HepG2 (cell line): ENCODE measurements at regions not wholly inside any gene's neighbourhood (a gene's known extent, or its start where the extent isn't known, plus 50 kb on each side); places are given as distances from the start of the nearest gene placed in this dataset.

Experiments used
- ATAC-seq: fragments of 200-7000 bp; cut with Tn5 transposase; 3 replicates; pipeline ENCODE4 v1.9.1; 2020; ENCODE audit warnings: mild to moderate bottlenecking, moderate library complexity
- BruUV-seq: library from RNA; stranded (reverse); fragments of 400-500 nt; replicated peaks from 2 replicates; lab custom pipeline; 2021; lab: Mats Ljungman, UMichigan
- CTCF ChIA-PET: fragments of 300-600 bp; formaldehyde crosslinking; extraction: SDS; loops from one replicate; lab custom pipeline; 2021; ENCODE audit warnings: low total read pairs, inconsistent platforms, low intra/inter-chr PET ratio; lab: Yijun Ruan, JAX
- POLR2A ChIA-PET: fragments of 350-600 bp; sonication (Branson Sonifier 250); formaldehyde crosslinking; loops from one replicate; lab custom pipeline; 2020; ENCODE audit warnings: antibody characterized with exemption, inconsistent platforms; lab: Yijun Ruan, JAX
- DNase-seq: peaks from one replicate; pipeline ENCODE4 v3.0.0-alpha.2; 2015; ENCODE audit warnings: low spot score
- FAIRE-seq: peaks from 3 replicates; lab custom pipeline; 2011; peaks lifted over from hg19 to GRCh38; lab: Jason Lieb, UNC
- H2AFZ ChIP-seq: one replicate; pipeline ENCODE4 v1.6.1; 2011; ENCODE audit warnings: low read length, inconsistent platforms
- H3K27ac ChIP-seq: fragments of 300-600 bp; 3 replicates; pipeline ENCODE4 v1.8.0; 2011; ENCODE audit warnings: mixed run types, mild to moderate bottlenecking, mixed read lengths, low read length, inconsistent platforms; ENCODE audit not compliant: insufficient read depth; ENCODE audit errors: extremely low read length
- H3K27me3 ChIP-seq, 2 experiments: fragments of 200-600 bp in 1 of 2; 2 replicates in 1 of 2; 3 replicates in 1 of 2; pipeline versions ENCODE4 v1.6.0 to v1.8.0; 2011; ENCODE audit warnings: low read length in 2 of 2, mild to moderate bottlenecking in 2 of 2, moderate library complexity in 2 of 2, inconsistent platforms in 1 of 2; ENCODE audit not compliant: insufficient read depth in 2 of 2, control insufficient read depth in 1 of 2
- H3K36me3 ChIP-seq, 2 experiments: fragments of 200-600 bp in 1 of 2; replicated peaks in 1 of 2; 2 replicates in 1 of 2; 3 replicates in 1 of 2; pipeline versions ENCODE4 v1.5.1 to v1.8.0; 2011; ENCODE audit warnings: low read length in 2 of 2, inconsistent platforms in 1 of 2; ENCODE audit not compliant: insufficient read depth in 2 of 2, control insufficient read depth in 1 of 2
- H3K4me1 ChIP-seq: 2 replicates; pipeline ENCODE4 v1.5.1; 2012; ENCODE audit warnings: low read length, inconsistent platforms; ENCODE audit not compliant: insufficient read depth
- H3K4me2 ChIP-seq: 2 replicates; pipeline ENCODE4 v1.6.0; 2011; ENCODE audit warnings: low read depth, low read length, inconsistent platforms
- H3K4me3 ChIP-seq, 3 experiments: fragments of 200-600 bp in 1 of 3; sonication (generic), shearing (Covaris generic) in 1 of 3; replicated peaks in 1 of 3; 2 replicates each; pipeline ENCODE4 v1.5.1; 2011 to 2016; ENCODE audit warnings: low read length in 3 of 3, inconsistent platforms in 2 of 3, low read depth in 2 of 3, mild to moderate bottlenecking in 2 of 3, control low read depth in 1 of 3, mixed read lengths in 1 of 3; ENCODE audit not compliant: insufficient read depth in 1 of 3
- H3K79me2 ChIP-seq: one replicate; pipeline ENCODE4 v1.6.1; 2011; ENCODE audit warnings: low read length, inconsistent platforms; ENCODE audit not compliant: insufficient read depth
- H3K9ac ChIP-seq: 2 replicates; pipeline ENCODE4 v1.6.0; 2011; ENCODE audit warnings: mild to moderate bottlenecking, low read depth, low read length, inconsistent platforms; ENCODE audit not compliant: insufficient read depth
- H3K9me3 ChIP-seq: 2 replicates; pipeline ENCODE4 v1.5.1; 2012; ENCODE audit warnings: mild to moderate bottlenecking, low read length
- H4K20me1 ChIP-seq: 2 replicates; pipeline ENCODE4 v1.6.0; 2011; ENCODE audit warnings: inconsistent platforms, mild to moderate bottlenecking, low read length, moderate library complexity; ENCODE audit not compliant: insufficient read depth
- ELF4 ChIP-seq: sonication (generic); formaldehyde crosslinking; IDR thresholded peaks from 2 replicates; pipeline ENCODE4 v1.5.0; 2020; ENCODE audit warnings: missing genetic modification reagents, mild to moderate bottlenecking, moderate library complexity, borderline replicate concordance
- NCOR1 ChIP-seq: fragments of 200-600 bp; sonication (generic); IDR thresholded peaks from 2 replicates; pipeline ENCODE4 v1.7.0; 2017; ENCODE audit warnings: antibody characterized with exemption, low read length, borderline replicate concordance
- NFIC ChIP-seq: IDR thresholded peaks from 2 replicates; pipeline ENCODE4 v1.6.1; 2012; ENCODE audit warnings: mild to moderate bottlenecking, low read length, inconsistent platforms
- RELA ChIP-seq: sonication (generic); formaldehyde crosslinking; IDR thresholded peaks from 2 replicates; pipeline ENCODE4 v1.4.0; 2020; ENCODE audit warnings: missing genetic modification reagents
- RNF2 ChIP-seq: fragments of 450-650 bp; conservative IDR thresholded peaks from 2 replicates; pipeline ENCODE4 v1.6.1; 2016; ENCODE audit warnings: low read depth
- SMYD3 ChIP-seq: sonication (generic); formaldehyde crosslinking; IDR thresholded peaks from 2 replicates; pipeline ENCODE4 v1.8.1; 2023; ENCODE audit warnings: mild to moderate bottlenecking, missing genetic modification reagents
- ZNF329 ChIP-seq: sonication (generic); formaldehyde crosslinking; IDR thresholded peaks from 2 replicates; pipeline ENCODE4 v1.9.0; 2021; ENCODE audit warnings: low read depth, mild to moderate bottlenecking, missing genetic modification reagents
- ZNF337 ChIP-seq: sonication (generic); formaldehyde crosslinking; IDR thresholded peaks from 2 replicates; pipeline ENCODE4 v1.5.1; 2020; ENCODE audit warnings: missing genetic modification reagents, low read depth, mild to moderate bottlenecking, borderline replicate concordance
- ZNF605 ChIP-seq: sonication (generic); formaldehyde crosslinking; IDR thresholded peaks from 2 replicates; pipeline ENCODE4 v1.8.0; 2022; ENCODE audit warnings: mild to moderate bottlenecking, missing genetic modification reagents
- WGBS: methylation state at CpG from one replicate; pipeline ENCODE4 v1.1.6; 2017; ENCODE audit warnings: low lambda C conversion rate; 5-methylcytosine and 5-hydroxymethylcytosine counted together
- in situ Hi-C: cut with HindIII; loops from 2 replicates; pipeline ENCODE4 v1.10.0; 2017; ENCODE audit warnings: low pct_unique_long_range_greater_than_20kb; ENCODE audit not compliant: extremely low pct_ligation_motif_present
- intact Hi-C: fragments of 100-400 bp; cut with micrococcal nuclease; formaldehyde crosslinking; loops from one replicate; pipeline ENCODE4 v1.10.0; 2022; ENCODE audit not compliant: unreplicated experiment
- TF ChIP-seq, protein P1 (sequence below): sonication (generic); formaldehyde crosslinking; IDR thresholded peaks from 2 replicates; pipeline ENCODE4 v1.9.0; 2021; ENCODE audit warnings: missing genetic modification reagents, borderline replicate concordance
- TF ChIP-seq, protein P2 (sequence below): sonication (generic); formaldehyde crosslinking; IDR thresholded peaks from 2 replicates; pipeline ENCODE4 v1.8.0; 2023; ENCODE audit warnings: mild to moderate bottlenecking, missing genetic modification reagents
- TF ChIP-seq, protein P3 (sequence below): sonication (generic); formaldehyde crosslinking; IDR thresholded peaks from 2 replicates; pipeline ENCODE4 v1.4.0; 2020; ENCODE audit warnings: missing genetic modification reagents, borderline replicate concordance
- TF ChIP-seq, protein P4 (sequence below): sonication (generic); formaldehyde crosslinking; IDR thresholded peaks from 2 replicates; pipeline ENCODE4 v1.4.0; 2020; ENCODE audit warnings: mild to moderate bottlenecking, missing genetic modification reagents
- TF ChIP-seq, protein P5 (sequence below): sonication (generic); formaldehyde crosslinking; IDR thresholded peaks from 2 replicates; pipeline ENCODE4 v1.4.0; 2020; ENCODE audit warnings: missing genetic modification reagents

DNA sequence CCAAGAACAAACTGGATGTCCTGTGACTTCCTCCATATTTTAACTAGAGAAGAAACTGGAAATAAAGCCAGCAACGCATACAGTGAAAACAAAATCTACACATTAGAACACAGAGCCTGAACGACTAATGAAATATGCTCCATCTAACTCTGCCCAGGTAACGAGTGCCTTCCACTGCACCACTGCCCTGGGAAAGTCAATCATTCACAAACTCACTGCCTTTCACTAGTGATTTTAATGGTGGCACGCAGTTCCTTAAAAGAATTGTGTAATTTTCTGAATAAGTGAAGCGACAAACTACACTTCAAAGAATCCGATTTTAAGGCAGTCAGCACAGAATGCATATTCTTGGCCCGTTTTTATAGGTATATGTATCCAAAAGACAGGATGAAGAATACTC, 416.0 kb downstream of the SHQ1 start:
- ChIA-PET CTCF (no interaction called here), POLR2A (no interaction called here)
- no peak overlapping the region for H3K9ac ChIP-seq
- H3K9me3 ChIP-seq = no peaks in the 10 kb centered on the region
- peaks cover 94% of the 10 kb centered on the region for H3K79me2 ChIP-seq
- peaks cover 42% of the 10 kb centered on the region for H3K4me1 ChIP-seq
- intact Hi-C loops (no loop called here), in situ Hi-C loops (no loop called here)
- H3K4me3 ChIP-seq = no peak overlapping the region
- no peaks in the 10 kb centered on the region for H3K27me3 ChIP-seq
- no peak for DNase-seq
- ATAC-seq = no peak
- TF ChIP-seq RELA = no peak
- TF ChIP-seq, protein P1, sequence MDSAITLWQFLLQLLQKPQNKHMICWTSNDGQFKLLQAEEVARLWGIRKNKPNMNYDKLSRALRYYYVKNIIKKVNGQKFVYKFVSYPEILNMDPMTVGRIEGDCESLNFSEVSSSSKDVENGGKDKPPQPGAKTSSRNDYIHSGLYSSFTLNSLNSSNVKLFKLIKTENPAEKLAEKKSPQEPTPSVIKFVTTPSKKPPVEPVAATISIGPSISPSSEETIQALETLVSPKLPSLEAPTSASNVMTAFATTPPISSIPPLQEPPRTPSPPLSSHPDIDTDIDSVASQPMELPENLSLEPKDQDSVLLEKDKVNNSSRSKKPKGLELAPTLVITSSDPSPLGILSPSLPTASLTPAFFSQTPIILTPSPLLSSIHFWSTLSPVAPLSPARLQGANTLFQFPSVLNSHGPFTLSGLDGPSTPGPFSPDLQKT = no peak
- TF ChIP-seq, protein P2, sequence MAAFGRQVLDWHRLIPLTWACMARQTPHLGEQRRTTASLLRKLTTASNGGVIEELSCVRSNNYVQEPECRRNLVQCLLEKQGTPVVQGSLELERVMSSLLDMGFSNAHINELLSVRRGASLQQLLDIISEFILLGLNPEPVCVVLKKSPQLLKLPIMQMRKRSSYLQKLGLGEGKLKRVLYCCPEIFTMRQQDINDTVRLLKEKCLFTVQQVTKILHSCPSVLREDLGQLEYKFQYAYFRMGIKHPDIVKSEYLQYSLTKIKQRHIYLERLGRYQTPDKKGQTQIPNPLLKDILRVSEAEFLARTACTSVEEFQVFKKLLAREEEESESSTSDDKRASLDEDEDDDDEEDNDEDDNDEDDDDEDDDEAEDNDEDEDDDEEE (CRISPR knock-in tag) = no peak
- no peak for TF ChIP-seq ZNF329 (CRISPR knock-in tag)
- TF ChIP-seq, protein P3, sequence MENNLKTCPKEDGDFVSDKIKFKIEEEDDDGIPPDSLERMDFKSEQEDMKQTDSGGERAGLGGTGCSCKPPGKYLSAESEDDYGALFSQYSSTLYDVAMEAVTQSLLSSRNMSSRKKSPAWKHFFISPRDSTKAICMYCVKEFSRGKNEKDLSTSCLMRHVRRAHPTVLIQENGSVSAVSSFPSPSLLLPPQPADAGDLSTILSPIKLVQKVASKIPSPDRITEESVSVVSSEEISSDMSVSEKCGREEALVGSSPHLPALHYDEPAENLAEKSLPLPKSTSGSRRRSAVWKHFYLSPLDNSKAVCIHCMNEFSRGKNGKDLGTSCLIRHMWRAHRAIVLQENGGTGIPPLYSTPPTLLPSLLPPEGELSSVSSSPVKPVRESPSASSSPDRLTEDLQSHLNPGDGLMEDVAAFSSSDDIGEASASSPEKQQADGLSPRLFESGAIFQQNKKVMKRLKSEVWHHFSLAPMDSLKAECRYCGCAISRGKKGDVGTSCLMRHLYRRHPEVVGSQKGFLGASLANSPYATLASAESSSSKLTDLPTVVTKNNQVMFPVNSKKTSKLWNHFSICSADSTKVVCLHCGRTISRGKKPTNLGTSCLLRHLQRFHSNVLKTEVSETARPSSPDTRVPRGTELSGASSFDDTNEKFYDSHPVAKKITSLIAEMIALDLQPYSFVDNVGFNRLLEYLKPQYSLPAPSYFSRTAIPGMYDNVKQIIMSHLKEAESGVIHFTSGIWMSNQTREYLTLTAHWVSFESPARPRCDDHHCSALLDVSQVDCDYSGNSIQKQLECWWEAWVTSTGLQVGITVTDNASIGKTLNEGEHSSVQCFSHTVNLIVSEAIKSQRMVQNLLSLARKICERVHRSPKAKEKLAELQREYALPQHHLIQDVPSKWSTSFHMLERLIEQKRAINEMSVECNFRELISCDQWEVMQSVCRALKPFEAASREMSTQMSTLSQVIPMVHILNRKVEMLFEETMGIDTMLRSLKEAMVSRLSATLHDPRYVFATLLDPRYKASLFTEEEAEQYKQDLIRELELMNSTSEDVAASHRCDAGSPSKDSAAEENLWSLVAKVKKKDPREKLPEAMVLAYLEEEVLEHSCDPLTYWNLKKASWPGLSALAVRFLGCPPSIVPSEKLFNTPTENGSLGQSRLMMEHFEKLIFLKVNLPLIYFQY = no peak
- TF ChIP-seq NFIC = no peak
- no peak for TF ChIP-seq ZNF337 (CRISPR knock-in tag)
- TF ChIP-seq, protein P4, sequence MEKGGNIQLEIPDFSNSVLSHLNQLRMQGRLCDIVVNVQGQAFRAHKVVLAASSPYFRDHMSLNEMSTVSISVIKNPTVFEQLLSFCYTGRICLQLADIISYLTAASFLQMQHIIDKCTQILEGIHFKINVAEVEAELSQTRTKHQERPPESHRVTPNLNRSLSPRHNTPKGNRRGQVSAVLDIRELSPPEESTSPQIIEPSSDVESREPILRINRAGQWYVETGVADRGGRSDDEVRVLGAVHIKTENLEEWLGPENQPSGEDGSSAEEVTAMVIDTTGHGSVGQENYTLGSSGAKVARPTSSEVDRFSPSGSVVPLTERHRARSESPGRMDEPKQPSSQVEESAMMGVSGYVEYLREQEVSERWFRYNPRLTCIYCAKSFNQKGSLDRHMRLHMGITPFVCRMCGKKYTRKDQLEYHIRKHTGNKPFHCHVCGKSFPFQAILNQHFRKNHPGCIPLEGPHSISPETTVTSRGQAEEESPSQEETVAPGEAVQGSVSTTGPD (CRISPR knock-in tag) = no peak
- no peak for TF ChIP-seq NCOR1
- no peak for TF ChIP-seq RNF2
- TF ChIP-seq ELF4 (CRISPR knock-in tag) = no peak
- TF ChIP-seq ZNF605 = no peak
- TF ChIP-seq, protein P5, sequence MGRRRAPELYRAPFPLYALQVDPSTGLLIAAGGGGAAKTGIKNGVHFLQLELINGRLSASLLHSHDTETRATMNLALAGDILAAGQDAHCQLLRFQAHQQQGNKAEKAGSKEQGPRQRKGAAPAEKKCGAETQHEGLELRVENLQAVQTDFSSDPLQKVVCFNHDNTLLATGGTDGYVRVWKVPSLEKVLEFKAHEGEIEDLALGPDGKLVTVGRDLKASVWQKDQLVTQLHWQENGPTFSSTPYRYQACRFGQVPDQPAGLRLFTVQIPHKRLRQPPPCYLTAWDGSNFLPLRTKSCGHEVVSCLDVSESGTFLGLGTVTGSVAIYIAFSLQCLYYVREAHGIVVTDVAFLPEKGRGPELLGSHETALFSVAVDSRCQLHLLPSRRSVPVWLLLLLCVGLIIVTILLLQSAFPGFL = no peak
- TF ChIP-seq SMYD3 (CRISPR knock-in tag) = no peak
- TF ChIP-seq, all 625 proteins: peak for 0
- H3K4me2 ChIP-seq = no peak overlapping the region
- H3K36me3 ChIP-seq = no peaks in the 10 kb centered on the region; a peak in 1 of 5 replicates
- H2AFZ ChIP-seq = no peak overlapping the region
- WGBS = 96% methylated on average over 7 of the region's 7 CpGs
- peaks cover 89% of the 10 kb centered on the region for H4K20me1 ChIP-seq
- FAIRE-seq = no peak
- H3K27ac ChIP-seq = no peak overlapping the region
- no TSS peak for BruUV-seq
